ENCODE measurements at regions not wholly inside any gene's neighbourhood (a gene's known extent, or its start where the extent isn't known, plus 50 kb on each side); places are given as distances from the start of the nearest gene placed in this dataset.

DNA sequence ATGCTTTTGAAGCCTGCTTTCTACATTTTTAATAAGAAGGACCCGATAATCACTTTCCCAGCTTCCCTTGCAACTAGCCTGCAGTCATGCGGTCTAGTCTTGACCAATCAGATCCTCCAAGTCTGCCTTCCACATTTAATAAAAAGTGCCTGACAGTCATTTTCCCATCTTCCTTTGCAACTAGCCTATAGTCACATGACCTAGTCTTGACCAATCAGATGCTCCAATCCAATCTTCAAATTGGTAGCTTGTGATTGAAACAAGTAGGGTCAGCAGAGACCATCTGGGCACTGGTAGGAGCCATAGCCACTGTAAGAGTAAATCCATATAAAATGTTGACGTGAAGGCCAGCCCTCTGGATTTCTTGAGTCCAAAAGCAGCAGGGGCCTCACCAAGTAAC, 80.0 kb downstream of the NPTX2 start:
- Histone ChIP-seq H3K4me1 (ENCODE audit: insufficient read depth) (no peaks in the 10 kb centered on the region), H3K9me3 (no peaks in the 10 kb centered on the region), H3K4me3 (no peak overlapping the region), H3K27ac (no peak overlapping the region), H3K27me3 (no peaks in the 10 kb centered on the region), H3K36me3 (no peaks in the 10 kb centered on the region)
- no peak for TF ChIP-seq EP300 (IDR thresholded peaks at IDR 0.05)
- TF ChIP-seq, protein P1, sequence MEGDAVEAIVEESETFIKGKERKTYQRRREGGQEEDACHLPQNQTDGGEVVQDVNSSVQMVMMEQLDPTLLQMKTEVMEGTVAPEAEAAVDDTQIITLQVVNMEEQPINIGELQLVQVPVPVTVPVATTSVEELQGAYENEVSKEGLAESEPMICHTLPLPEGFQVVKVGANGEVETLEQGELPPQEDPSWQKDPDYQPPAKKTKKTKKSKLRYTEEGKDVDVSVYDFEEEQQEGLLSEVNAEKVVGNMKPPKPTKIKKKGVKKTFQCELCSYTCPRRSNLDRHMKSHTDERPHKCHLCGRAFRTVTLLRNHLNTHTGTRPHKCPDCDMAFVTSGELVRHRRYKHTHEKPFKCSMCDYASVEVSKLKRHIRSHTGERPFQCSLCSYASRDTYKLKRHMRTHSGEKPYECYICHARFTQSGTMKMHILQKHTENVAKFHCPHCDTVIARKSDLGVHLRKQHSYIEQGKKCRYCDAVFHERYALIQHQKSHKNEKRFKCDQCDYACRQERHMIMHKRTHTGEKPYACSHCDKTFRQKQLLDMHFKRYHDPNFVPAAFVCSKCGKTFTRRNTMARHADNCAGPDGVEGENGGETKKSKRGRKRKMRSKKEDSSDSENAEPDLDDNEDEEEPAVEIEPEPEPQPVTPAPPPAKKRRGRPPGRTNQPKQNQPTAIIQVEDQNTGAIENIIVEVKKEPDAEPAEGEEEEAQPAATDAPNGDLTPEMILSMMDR (IDR thresholded peaks at IDR 0.05) = no peak
- no peak for TF ChIP-seq POLR2A (IDR thresholded peaks at IDR 0.05)
- intact Hi-C loops (cut with DNase I) = no loop called here
- no peak for DNase-seq
- WGBS, 3 donors = 62 to 78% (median 74%) methylated on average over 3 of the region's 3 CpGs

DNA sequence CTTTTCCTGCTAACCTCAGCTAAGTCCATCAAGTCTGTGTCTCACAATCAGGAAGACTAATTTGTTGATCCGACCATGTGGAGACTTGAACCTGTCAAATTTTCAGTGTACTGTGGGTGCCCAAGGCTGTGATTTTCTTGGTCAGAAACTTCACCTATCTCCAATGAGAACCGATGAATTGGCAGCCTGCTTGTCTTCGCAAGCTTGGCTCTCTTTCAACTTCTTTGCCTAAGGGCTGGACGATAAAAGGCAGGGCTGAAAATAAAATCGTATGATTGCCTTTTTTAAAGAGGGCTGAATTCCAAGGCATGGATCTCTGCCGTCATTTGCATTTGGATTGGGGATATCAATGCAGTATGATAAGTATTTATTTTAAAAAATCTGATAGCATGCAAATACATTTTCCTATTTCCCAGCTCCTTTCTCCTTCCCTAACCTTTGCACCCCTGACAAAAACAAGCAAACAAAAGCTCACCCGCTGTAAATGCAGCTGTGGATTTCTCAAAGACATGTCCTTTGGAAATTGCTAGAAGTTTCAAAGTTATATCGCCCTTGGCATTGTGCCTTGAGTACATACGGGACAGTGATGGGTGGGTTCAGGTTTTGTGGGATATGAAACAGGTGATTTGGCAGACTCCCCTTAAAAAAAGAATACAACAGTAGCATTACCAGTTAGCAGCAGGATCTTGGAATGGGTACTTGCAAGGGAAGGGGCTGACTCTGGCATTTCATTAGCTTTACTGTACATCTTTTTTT, 80.6 kb downstream of the NPTX2 start:
- no peak for DNase-seq
- no peak overlapping the region for H3K4me3 ChIP-seq
- TF ChIP-seq, protein P1 (IDR thresholded peaks at IDR 0.05) = no peak
- TF ChIP-seq EP300 (IDR thresholded peaks at IDR 0.05) (no peak), POLR2A (IDR thresholded peaks at IDR 0.05) (no peak)
- intact Hi-C loops (cut with DNase I) = no loop called here
- H3K4me1 ChIP-seq (ENCODE audit: insufficient read depth) = no peaks in the 10 kb centered on the region
- 71 to 82% (median 75%) methylated on average over 9 of the region's 9 CpGs for WGBS, 3 donors
- H3K27me3 ChIP-seq = no peaks in the 10 kb centered on the region
- no peak overlapping the region for H3K27ac ChIP-seq
- H3K36me3 ChIP-seq = no peaks in the 10 kb centered on the region
- H3K9me3 ChIP-seq = no peaks in the 10 kb centered on the region

DNA sequence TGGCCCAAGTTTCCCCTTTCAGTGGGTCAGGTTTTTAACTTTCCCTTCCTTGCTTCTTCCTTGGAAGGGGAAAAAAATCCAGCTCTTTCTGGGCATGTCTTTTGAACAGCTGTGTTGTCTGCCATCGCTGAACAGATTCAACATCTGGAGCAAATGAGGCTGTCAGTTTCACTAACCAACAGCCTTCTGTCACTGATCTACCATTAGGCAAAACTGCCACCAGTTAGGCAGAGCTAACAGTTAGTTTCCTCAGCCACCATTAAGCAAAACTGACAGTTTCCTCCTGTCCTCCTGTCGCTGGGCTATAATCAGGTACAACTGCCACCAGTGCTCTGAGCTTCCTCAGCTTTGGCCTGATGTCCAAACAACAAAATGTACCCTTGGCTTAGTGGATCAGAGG, 81.9 kb downstream of the NPTX2 start:
- no peak for DNase-seq
- H3K36me3 ChIP-seq = no peaks in the 10 kb centered on the region
- no peaks in the 10 kb centered on the region for H3K9me3 ChIP-seq
- no peaks in the 10 kb centered on the region for H3K27me3 ChIP-seq
- TF ChIP-seq EP300 (IDR thresholded peaks at IDR 0.05) (no peak), POLR2A (IDR thresholded peaks at IDR 0.05) (no peak)
- TF ChIP-seq, protein P1 (IDR thresholded peaks at IDR 0.05) = no peak
- 51 to 63% (median 55%) methylated on average over 2 of the region's 2 CpGs for WGBS, 3 donors
- no peak overlapping the region for H3K4me3 ChIP-seq
- H3K27ac ChIP-seq = no peak overlapping the region
- no peaks in the 10 kb centered on the region for H3K4me1 ChIP-seq (ENCODE audit: insufficient read depth)
- intact Hi-C loops (cut with DNase I) = no loop called here

DNA sequence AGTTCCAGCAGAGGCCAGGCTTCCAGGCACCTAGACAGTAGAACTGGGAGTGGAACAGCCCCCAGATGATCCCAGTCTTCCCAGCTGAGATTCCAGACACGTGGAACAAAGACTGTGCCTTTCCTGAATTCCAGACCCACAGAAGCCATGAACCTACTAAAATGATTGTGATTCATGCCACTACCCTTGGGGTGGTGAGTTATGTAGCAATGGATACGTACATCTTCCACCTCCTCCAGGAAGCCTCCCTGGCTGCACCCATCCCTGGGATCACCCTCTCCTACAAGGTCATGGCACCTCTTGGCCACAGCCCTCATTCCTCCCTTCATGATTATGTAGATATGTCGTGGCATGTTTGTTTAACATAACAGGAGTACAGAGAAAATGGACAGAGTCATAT, 83.4 kb downstream of the NPTX2 start:
- intact Hi-C loops (cut with DNase I) = no loop called here
- no peak for DNase-seq
- no peaks in the 10 kb centered on the region for H3K36me3 ChIP-seq
- no peaks in the 10 kb centered on the region for H3K4me1 ChIP-seq (ENCODE audit: insufficient read depth)
- H3K27ac ChIP-seq = no peak overlapping the region
- no peak for TF ChIP-seq EP300 (IDR thresholded peaks at IDR 0.05)
- TF ChIP-seq, protein P1 (IDR thresholded peaks at IDR 0.05) = no peak
- TF ChIP-seq POLR2A (IDR thresholded peaks at IDR 0.05) = no peak
- H3K4me3 ChIP-seq = no peak overlapping the region
- WGBS, 3 donors = 46 to 61% (median 48%) methylated on average over 3 of the region's 3 CpGs
- no peaks in the 10 kb centered on the region for H3K27me3 ChIP-seq
- no peaks in the 10 kb centered on the region for H3K9me3 ChIP-seq
